ENCODE measurements at regions not wholly inside any gene's neighbourhood (a gene's known extent, or its start where the extent isn't known, plus 50 kb on each side); places are given as distances from the start of the nearest gene placed in this dataset.

- no peaks in the 10 kb centered on the region for H3K4me1 Mint-ChIP-seq (ENCODE audit: unreplicated experiment)
- no peaks in the 10 kb centered on the region for H3K36me3 Mint-ChIP-seq (ENCODE audit: low read depth, unreplicated experiment)
- no peak for TF ChIP-seq CTCF (IDR thresholded peaks at IDR 0.05; ENCODE audit: unreplicated experiment)
- H3K4me3 Mint-ChIP-seq (ENCODE audit: unreplicated experiment) = no peak overlapping the region
- no peak for DNase-seq (ENCODE audit: low spot score)
- no peaks in the 10 kb centered on the region for H3K9me3 Mint-ChIP-seq (ENCODE audit: unreplicated experiment)
- H3K27me3 Mint-ChIP-seq (ENCODE audit: unreplicated experiment) = no peaks in the 10 kb centered on the region
- H3K27ac Mint-ChIP-seq (ENCODE audit: unreplicated experiment) = no peak overlapping the region
These were observed 479.0 kb upstream of the NRSN1 start for GRCh38 chr6:23647045-23647444.

GRCh38 chr6:23650676-23651075 is 475.3 kb upstream of the NRSN1 start:
- no peak overlapping the region for H3K4me3 Mint-ChIP-seq (ENCODE audit: unreplicated experiment)
- no peak overlapping the region for H3K27ac Mint-ChIP-seq (ENCODE audit: unreplicated experiment)
- TF ChIP-seq CTCF (IDR thresholded peaks at IDR 0.05; ENCODE audit: unreplicated experiment) = no peak

GRCh38 chr6:23654745-23655144 is 471.3 kb upstream of the NRSN1 start:
- DNase-seq (ENCODE audit: low spot score) = no peak
- Mint-ChIP-seq H3K4me1 (ENCODE audit: unreplicated experiment) (peaks cover 9% of the 10 kb centered on the region), H3K9me3 (ENCODE audit: unreplicated experiment) (no peaks in the 10 kb centered on the region), H3K4me3 (ENCODE audit: unreplicated experiment) (no peak overlapping the region), H3K27me3 (ENCODE audit: unreplicated experiment) (no peaks in the 10 kb centered on the region), H3K36me3 (ENCODE audit: low read depth, unreplicated experiment) (no peaks in the 10 kb centered on the region), H3K27ac (ENCODE audit: unreplicated experiment) (no peak overlapping the region)
- no peak for TF ChIP-seq CTCF (IDR thresholded peaks at IDR 0.05; ENCODE audit: unreplicated experiment)

More at GRCh38 chr6:23650676-23651075, 475.3 kb upstream of the NRSN1 start:
- no peaks in the 10 kb centered on the region for H3K36me3 Mint-ChIP-seq (ENCODE audit: low read depth, unreplicated experiment)
- H3K27me3 Mint-ChIP-seq (ENCODE audit: unreplicated experiment) = no peaks in the 10 kb centered on the region
- no peak for DNase-seq (ENCODE audit: low spot score)
- H3K9me3 Mint-ChIP-seq (ENCODE audit: unreplicated experiment) = no peaks in the 10 kb centered on the region
- H3K4me1 Mint-ChIP-seq (ENCODE audit: unreplicated experiment) = peaks cover 2% of the 10 kb centered on the region

DNA sequence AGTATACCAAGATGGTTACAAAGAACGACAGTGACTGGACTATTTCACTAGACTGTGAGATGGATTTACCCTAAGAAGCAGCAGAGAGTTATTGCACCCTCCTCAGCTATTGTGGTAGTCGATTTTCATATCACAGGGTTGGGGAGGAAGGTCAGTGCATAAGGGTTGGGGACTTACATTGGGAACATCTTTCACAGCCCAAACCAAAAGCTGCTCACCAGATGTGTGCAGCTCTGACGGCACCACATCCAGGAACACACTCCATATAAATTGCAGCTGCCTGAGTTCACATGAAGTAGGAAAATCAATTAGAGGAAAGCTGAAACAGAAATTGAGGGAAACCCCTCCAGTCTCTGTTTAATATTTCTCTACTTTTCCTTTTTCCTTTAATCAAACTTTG is 470.5 kb upstream of the NRSN1 start:
- no peak for DNase-seq (ENCODE audit: low spot score)
- H3K36me3 Mint-ChIP-seq (ENCODE audit: low read depth, unreplicated experiment) = no peaks in the 10 kb centered on the region
- H3K9me3 Mint-ChIP-seq (ENCODE audit: unreplicated experiment) = no peaks in the 10 kb centered on the region
- no peaks in the 10 kb centered on the region for H3K27me3 Mint-ChIP-seq (ENCODE audit: unreplicated experiment)
- H3K4me3 Mint-ChIP-seq (ENCODE audit: unreplicated experiment) = no peak overlapping the region
- H3K27ac Mint-ChIP-seq (ENCODE audit: unreplicated experiment) = no peak overlapping the region
- peaks cover 11% of the 10 kb centered on the region for H3K4me1 Mint-ChIP-seq (ENCODE audit: unreplicated experiment)
- no peak for TF ChIP-seq CTCF (IDR thresholded peaks at IDR 0.05; ENCODE audit: unreplicated experiment)

- no peak overlapping the region for H3K27ac Mint-ChIP-seq (ENCODE audit: unreplicated experiment)
- no peaks in the 10 kb centered on the region for H3K27me3 Mint-ChIP-seq (ENCODE audit: unreplicated experiment)
- no peak for DNase-seq (ENCODE audit: low spot score)
- no peak for TF ChIP-seq CTCF (IDR thresholded peaks at IDR 0.05; ENCODE audit: unreplicated experiment)
- H3K9me3 Mint-ChIP-seq (ENCODE audit: unreplicated experiment) = no peaks in the 10 kb centered on the region
- no peak overlapping the region for H3K4me3 Mint-ChIP-seq (ENCODE audit: unreplicated experiment)
- no peaks in the 10 kb centered on the region for H3K36me3 Mint-ChIP-seq (ENCODE audit: low read depth, unreplicated experiment)
- peaks cover 11% of the 10 kb centered on the region for H3K4me1 Mint-ChIP-seq (ENCODE audit: unreplicated experiment)
These were observed 469.5 kb upstream of the NRSN1 start for GRCh38 chr6:23656255-23657194.
